ENCODE measurements at regions not wholly inside any gene's neighbourhood (a gene's known extent, or its start where the extent isn't known, plus 50 kb on each side); places are given as distances from the start of the nearest gene placed in this dataset.

DNA sequence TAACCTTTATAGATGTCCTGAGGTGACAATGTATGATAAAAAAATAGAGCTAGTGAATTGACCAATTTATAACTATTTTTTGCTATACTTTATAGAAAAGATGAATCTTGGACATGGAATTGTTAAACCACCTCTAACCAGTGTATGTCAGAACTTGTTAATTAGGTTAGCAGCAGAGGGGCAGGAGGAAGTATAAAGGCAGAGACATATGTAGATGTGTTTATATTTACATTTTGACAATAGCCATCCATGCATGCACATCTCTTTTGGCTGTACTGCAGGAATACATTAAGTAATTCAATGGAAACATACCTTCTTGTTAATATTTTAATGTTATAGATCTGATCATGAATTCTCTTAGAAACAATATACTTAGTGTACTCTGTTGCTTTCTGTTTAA, 254.6 kb upstream of the NT5E start:
- TF ChIP-seq POLR2AphosphoS5 (IDR thresholded peaks at IDR 0.05; ENCODE audit: borderline replicate concordance, low read depth, low read length) (no peak), EZH2 (IDR thresholded peaks at IDR 0.05) (no peak)
